Nucleus accumbens (tissue), 56 donors: ENCODE measurements at regions not wholly inside any gene's neighbourhood (a gene's known extent, or its start where the extent isn't known, plus 50 kb on each side); places are given as distances from the start of the nearest gene placed in this dataset.
"Not testable (repeated sequence)": the region's sequence is repeated elsewhere in the genome, so short reads cannot be mapped to it uniquely, and the experiment has no call there.

Experiments
- DNase-seq, 56 donors: peaks; one replicate each; lab custom pipeline; 2025; lab: John Stamatoyannopoulos, UW

- DNase-seq = peak in 1 of 56 donors; percentile 2
Measured at GRCh38 chr17:20840987-20841865, 201.6 kb downstream of the USP22 start.

DNA sequence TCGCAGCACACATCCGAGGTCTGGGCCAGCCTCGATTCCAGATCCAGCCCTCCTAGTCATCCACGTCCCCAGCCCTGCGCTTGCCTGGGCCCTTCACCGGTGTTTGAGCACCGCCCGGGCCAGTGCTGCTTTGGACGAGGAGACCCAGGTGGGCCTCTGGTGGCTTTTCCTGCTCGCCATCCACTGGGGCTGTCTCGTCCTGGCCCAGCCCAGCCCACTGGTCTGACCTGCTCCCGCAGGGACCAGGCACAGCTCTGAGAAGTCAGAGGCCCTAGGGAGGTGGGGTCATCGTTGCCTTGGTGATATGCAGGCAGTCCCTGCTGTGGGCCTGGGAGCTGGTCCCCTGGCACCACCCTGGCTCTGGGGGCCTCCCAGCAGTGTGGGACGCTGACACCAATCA lies 200.8 kb downstream of the USP22 start:
- not testable (repeated sequence) for DNase-seq

- not testable (repeated sequence) for DNase-seq
Measured at GRCh38 chr17:20843261-20843660, 199.6 kb downstream of the USP22 start.

DNA sequence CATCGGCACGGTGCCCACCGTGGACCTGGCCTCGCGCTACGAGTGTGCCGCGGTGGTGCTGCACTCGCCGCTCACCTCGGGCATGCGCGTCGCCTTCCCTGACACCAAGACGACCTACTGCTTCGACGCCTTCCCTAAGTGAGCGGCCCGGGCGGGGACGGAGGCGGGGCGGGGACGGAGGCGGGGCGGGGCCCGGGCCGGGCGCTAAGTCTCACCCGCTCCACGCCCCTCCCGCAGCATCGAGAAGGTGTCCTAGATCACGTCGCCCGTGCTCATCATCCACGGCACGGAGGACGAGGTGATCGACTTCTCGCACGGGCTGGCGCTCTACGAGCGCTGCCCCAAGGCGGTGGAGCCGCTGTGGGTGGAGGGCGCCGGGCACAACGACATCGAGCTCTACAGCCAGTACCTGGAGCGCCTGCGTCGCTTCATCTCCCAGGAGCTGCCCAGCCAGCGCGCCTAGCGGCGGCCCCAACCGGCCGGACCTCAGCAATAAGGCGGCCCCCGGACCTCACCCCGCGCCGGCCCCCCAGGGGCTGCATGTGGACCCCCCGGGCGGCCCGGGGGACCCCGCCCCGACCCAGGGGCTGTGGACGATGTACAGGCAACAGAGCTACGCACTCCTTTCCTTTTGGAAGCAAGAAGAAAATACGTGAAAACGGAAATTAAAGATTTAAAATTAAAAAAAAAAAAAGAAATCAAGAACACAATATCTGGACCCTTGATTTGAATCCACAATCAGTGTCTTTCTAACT lies 198.8 kb downstream of the USP22 start:
- not testable (repeated sequence) for DNase-seq

DNA sequence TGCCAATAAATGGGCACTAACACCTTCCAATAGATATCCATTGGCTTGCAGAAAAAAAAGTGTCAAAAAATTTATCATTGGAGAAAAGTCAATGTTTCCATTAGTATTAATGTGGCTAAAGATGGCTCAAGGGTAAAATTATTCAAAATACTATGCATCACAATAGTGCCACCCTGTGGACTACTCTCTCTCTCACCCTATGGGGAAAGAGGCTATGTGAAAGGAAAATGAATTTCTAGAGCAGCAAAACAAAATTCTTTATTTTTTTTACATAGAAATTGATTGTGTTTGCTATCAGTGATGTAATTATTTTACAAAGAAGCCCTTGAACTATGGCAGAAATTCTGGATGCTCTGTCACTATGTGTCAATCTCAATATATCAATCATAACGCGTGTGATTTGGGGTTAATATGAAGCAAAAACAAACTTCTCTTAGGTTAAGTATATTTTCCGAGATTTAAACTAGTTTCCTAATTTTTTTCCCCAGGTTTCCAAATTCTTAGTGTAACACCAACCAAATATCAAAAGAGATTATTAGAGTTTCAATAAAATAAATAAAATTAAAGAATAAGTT lies 193.9 kb downstream of the USP22 start:
- DNase-seq = not testable (repeated sequence)

- not testable (repeated sequence) for DNase-seq
Measured at GRCh38 chr17:20851591-20852238, 191.1 kb downstream of the USP22 start.

DNA sequence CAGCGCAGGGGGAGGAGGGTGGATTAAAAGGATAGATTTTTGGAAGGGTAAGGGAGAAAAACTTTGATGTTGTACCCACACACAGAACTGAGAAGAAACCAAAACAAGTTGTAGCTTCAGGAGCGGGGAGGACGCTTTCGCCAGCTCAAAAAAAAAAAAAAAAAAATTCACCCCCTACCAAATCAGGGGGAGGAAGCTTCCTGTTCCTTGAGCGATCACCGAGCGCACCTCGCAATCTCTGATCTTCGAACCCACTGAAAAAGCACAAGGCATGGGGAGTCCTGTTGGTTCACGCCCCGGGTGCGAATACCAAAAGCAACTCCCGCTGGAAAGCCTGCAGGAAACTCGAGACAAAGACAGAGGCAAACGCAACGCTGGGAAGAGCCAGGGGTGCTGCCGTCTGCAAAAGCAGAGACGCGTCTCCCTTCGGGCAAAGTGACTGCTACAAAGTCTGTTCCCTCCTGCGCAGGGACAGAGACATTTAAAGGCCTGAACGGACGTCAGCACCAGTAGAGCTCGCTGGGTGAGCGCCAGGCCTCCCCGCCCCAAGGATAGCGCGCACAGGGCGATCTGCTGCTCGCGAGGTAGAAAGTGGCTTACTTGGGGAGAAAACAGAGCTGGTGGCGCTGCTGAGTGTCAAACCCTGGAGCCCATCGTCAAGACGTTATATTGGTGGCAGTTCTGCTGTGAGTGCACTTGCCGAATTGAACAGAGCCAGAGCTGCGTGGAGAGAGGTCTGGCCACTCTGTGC lies 190.4 kb downstream of the USP22 start:
- peak in 6 of 56 donors; percentile 12 to 54 (median 30) for DNase-seq

DNA sequence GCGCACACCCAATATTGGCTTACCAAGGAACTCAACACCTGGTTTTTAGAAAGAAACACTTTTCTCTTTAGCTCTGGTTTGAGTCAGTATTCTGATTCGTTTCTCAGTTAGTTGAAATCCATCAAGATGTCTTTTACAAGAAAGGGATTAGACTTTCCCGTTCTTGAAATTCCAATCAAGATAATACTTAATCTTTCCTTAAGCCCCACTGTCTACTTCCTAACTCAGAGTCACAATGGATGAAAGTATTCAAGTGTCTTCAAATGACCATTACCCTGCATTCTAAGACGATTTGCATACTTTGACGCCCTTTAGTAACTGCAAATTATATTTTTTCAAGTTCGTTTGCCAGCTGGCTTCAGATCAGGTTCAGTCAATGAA lies 189.8 kb downstream of the USP22 start:
- DNase-seq = no peak

DNA sequence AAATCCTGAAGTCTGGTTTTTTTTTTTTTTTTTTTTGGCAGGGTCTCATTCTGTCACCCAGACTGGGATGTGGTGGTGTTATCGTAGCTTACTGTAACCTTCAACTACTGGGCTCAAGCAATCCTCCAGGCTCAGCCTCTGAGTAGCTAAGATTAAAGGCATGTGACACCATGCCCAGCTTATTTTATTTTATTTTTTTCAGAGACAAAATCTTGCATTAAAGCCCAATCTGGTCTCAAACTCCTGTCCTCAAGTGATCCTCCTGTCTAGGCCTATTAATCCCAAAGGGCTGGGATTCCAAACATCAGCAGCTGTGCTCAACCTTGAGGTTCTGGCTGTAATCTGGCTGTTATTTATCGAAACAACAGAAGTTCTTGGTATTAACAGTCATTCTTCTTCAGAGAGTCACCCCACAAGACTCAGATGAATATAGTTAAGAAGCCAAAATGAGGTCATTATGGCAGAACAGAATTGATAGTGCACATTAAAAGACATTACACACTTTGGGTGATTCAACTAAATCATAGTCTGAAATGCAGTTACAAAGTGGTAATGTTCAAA lies 186.8 kb downstream of the USP22 start:
- DNase-seq = not testable (repeated sequence)

GRCh38 chr17:20866444-20867209 lies 176.2 kb downstream of the USP22 start:
- not testable (repeated sequence) for DNase-seq

- not testable (repeated sequence) for DNase-seq
Measured at GRCh38 chr17:20867436-20867937, 175.3 kb downstream of the USP22 start.

- not testable (repeated sequence) for DNase-seq
Measured at GRCh38 chr17:20867938-20868661, 174.7 kb downstream of the USP22 start.

- not testable (repeated sequence) for DNase-seq
Measured at GRCh38 chr17:20868662-20869007, 174.2 kb downstream of the USP22 start.

DNA sequence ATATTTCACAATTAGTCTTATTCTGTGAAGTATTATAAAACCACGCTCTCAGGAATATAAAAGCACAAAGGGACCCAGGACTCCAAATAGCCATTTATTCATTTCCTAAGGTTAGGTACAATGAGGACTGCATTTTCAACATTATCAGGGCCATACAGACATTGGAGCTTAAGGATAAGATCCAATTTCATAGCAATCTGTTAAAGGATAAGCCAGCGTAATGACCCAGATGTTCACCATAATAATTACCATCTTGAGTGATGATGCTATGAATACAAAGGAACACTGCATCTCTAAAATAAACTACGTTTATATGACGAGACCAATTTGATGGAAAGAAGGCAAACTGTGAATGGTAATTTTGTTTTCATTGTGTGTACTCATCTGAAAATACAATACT lies 169.6 kb downstream of the USP22 start:
- not testable (repeated sequence) for DNase-seq

- DNase-seq = not testable (repeated sequence)
Measured at GRCh38 chr17:20873688-20874328, 169.0 kb downstream of the USP22 start.

- not testable (repeated sequence) for DNase-seq
Measured at GRCh38 chr17:20877384-20877783, 165.4 kb downstream of the USP22 start.

DNA sequence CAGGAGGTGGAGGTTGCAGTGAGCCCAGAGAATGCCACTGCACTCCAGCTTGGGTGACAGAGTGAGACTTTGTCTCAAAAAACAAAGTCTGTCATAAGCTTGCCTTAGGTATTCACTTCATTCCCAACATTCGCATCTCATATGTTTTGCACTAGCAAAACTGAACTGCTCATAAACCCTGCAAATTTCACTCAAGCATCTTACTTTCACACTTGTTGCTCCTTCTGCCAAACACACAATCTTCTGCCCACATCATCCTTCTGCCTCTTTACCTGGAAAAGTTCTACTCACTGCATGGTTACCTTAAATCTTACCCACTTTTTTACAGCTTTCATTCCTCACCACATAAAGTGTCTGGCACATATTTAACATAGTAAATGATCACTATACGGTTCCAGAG lies 152.5 kb downstream of the USP22 start:
- DNase-seq = no peak
